SK-N-MC (cell line): ENCODE measurements at regions not wholly inside any gene's neighbourhood (a gene's known extent, or its start where the extent isn't known, plus 50 kb on each side); places are given as distances from the start of the nearest gene placed in this dataset.

Experiments
- EZH2 ChIP-seq: fragments of 200-600 bp; sonication (generic); IDR thresholded peaks from one replicate; pipeline ENCODE4 v1.6.1; 2017; ENCODE audit warnings: antibody characterized with exemption
- POLR2AphosphoS5 ChIP-seq: IDR thresholded peaks from 2 replicates; pipeline ENCODE4 v1.6.1; 2012; ENCODE audit warnings: mild to moderate bottlenecking, low read depth, low read length, borderline replicate concordance

- TF ChIP-seq EZH2: no peak
- TF ChIP-seq POLR2AphosphoS5: no peak
Observed at GRCh38 chr1:5368201-5368600, 624.0 kb downstream of the NPHP4 start.
